MM.1S (cell line): ENCODE measurements at regions not wholly inside any gene's neighbourhood (a gene's known extent, or its start where the extent isn't known, plus 50 kb on each side); places are given as distances from the start of the nearest gene placed in this dataset.

ENCODE experiments used
- CTCF ChIP-seq: fragments of 300-600 bp; sonication (generic); IDR thresholded peaks from 2 replicates; pipeline ENCODE4 v1.5.1; 2016; ENCODE audit warnings: antibody characterized with exemption, low read length, mixed read lengths
- EZH2 ChIP-seq: fragments of 300-600 bp; sonication (generic); optimal IDR thresholded peaks from 2 replicates; pipeline ENCODE3; 2017; ENCODE audit warnings: low read depth, mild to moderate bottlenecking, antibody characterized with exemption, low read length, mixed read lengths
- EZH2phosphoT487 ChIP-seq: fragments of 300-600 bp; sonication (generic); IDR thresholded peaks from 2 replicates; pipeline ENCODE4 v1.6.1; 2018; ENCODE audit warnings: antibody characterized with exemption, low read length

DNA sequence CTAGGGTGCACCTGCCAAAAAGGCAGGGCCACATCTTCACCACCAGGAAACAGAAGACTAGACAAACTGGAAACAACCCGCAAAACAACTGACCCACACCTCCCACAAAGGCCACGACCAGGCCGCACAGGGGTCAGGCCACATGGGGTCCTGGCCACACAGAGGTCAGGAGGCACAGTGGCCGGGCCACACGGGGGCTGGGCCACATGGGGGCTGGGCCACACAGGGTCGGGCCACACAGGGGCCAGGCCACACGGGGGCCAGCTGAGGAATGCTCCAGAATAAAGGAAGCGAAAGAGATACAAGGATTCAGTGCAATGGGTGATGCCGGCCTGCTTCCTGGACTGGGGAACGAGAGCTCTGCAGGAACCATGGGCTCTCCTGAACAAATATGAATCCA, 91.6 kb downstream of the OLFM1 start:
- TF ChIP-seq CTCF (no peak), EZH2 (no peak), EZH2phosphoT487 (no peak)
